ENCODE measurements at regions not wholly inside any gene's neighbourhood (a gene's known extent, or its start where the extent isn't known, plus 50 kb on each side); places are given as distances from the start of the nearest gene placed in this dataset.

DNA sequence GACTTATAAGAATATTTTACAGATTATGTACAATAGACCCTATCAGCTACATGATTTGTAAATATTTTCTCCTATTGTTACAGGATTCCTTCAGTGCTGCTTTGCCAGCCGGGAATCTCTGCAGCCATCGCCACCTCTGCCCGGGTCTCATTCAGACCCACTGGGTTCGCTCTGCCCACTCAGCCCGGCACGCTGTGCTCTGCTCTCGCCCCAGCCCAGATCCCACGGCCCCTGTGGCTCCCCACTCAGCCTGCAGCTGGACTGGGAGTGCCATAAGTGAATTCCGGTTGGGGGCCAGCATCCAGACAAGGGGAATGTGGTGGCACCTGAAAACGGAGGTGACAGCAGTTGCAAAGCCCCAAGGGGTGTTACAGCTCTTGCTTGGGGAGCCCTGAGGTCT is 71.8 kb downstream of the NPAP1 start:
- Histone ChIP-seq H3K9me2 (replicated peaks; ENCODE audit: insufficient read depth) (no peaks in the 10 kb centered on the region), H2AFZ (no peak overlapping the region), H3K27me3 (no peaks in the 10 kb centered on the region), H3K79me2 (no peaks in the 10 kb centered on the region), H3K9me3 (ENCODE audit: low read depth) (no peaks in the 10 kb centered on the region), H3K4me3 (no peak overlapping the region), H3K4me1 (ENCODE audit: insufficient read depth) (no peaks in the 10 kb centered on the region), H4K20me1 (ENCODE audit: insufficient read depth, poor library complexity, severe bottlenecking) (no peaks in the 10 kb centered on the region), H3K27ac (no peak overlapping the region), H3K36me3 (replicated peaks; ENCODE audit: insufficient read depth, low read depth) (no peaks in the 10 kb centered on the region), H3K4me2 (no peak overlapping the region)
- TF ChIP-seq, protein P1, sequence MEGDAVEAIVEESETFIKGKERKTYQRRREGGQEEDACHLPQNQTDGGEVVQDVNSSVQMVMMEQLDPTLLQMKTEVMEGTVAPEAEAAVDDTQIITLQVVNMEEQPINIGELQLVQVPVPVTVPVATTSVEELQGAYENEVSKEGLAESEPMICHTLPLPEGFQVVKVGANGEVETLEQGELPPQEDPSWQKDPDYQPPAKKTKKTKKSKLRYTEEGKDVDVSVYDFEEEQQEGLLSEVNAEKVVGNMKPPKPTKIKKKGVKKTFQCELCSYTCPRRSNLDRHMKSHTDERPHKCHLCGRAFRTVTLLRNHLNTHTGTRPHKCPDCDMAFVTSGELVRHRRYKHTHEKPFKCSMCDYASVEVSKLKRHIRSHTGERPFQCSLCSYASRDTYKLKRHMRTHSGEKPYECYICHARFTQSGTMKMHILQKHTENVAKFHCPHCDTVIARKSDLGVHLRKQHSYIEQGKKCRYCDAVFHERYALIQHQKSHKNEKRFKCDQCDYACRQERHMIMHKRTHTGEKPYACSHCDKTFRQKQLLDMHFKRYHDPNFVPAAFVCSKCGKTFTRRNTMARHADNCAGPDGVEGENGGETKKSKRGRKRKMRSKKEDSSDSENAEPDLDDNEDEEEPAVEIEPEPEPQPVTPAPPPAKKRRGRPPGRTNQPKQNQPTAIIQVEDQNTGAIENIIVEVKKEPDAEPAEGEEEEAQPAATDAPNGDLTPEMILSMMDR (IDR thresholded peaks at IDR 0.05; ENCODE audit: poor library complexity), result no peak
- TF ChIP-seq EZH2 (IDR thresholded peaks at IDR 0.05; ENCODE audit: borderline replicate concordance) (no peak), EZH2phosphoT487 (IDR thresholded peaks at IDR 0.05; ENCODE audit: low read depth, severe bottlenecking, unreplicated experiment) (no peak)
- 80% methylated on average over 10 of the region's 10 CpGs for whole genome bisulfite sequencing (ENCODE audit: low lambda C conversion rate, missing lambda C conversion rate)
- DNase-seq (ENCODE audit: low spot score), result no peak

DNA sequence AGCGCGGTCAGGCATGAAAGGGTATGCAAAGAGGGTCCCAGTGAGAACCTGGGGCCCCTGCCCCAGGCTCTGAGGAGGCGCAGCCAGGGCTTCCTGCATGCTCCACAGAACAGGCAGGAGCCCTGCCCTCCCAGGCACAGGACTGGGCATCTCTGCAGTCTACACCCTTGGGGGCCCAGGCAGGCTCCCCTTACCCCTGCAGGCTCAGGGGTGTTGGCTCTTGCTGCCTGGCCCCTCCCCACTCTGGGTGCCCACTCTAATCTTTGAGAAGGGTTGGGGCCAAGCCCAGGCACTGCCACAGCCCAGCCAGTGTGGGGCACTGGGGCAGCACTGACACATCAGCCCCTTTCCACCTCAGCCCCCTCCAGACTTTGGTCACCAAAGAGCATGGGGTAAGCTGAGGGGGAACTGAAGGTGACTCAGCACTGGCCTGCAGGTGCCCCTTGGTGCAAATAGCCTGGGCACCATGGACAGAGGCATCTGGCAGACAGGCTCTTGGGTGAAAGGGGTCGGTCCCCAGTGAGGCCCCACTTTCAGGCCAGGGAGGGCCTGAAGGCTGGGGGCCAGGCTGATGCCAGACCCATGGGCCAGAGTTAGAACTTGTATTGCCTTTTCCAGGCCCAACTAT is 73.4 kb downstream of the NPAP1 start:
- Histone ChIP-seq H3K4me3 (no peak overlapping the region), H4K20me1 (ENCODE audit: insufficient read depth, poor library complexity, severe bottlenecking) (no peaks in the 10 kb centered on the region), H3K9me2 (replicated peaks; ENCODE audit: insufficient read depth) (no peaks in the 10 kb centered on the region), H3K79me2 (no peaks in the 10 kb centered on the region), H3K36me3 (replicated peaks; ENCODE audit: insufficient read depth, low read depth) (no peaks in the 10 kb centered on the region), H3K4me1 (ENCODE audit: insufficient read depth) (peaks cover 3% of the 10 kb centered on the region), H3K27ac (no peak overlapping the region), H3K27me3 (no peaks in the 10 kb centered on the region), H3K9me3 (ENCODE audit: low read depth) (no peaks in the 10 kb centered on the region), H3K4me2 (no peak overlapping the region), H2AFZ (no peak overlapping the region)
- TF ChIP-seq, protein P1 (IDR thresholded peaks at IDR 0.05; ENCODE audit: poor library complexity), result no peak
- TF ChIP-seq EZH2phosphoT487 (IDR thresholded peaks at IDR 0.05; ENCODE audit: low read depth, severe bottlenecking, unreplicated experiment) (no peak), EZH2 (IDR thresholded peaks at IDR 0.05; ENCODE audit: borderline replicate concordance) (no peak)
- DNase-seq (ENCODE audit: low spot score), result no peak
- 91% methylated on average over 4 of the region's 4 CpGs for WGBS (ENCODE audit: low lambda C conversion rate, missing lambda C conversion rate)

DNA sequence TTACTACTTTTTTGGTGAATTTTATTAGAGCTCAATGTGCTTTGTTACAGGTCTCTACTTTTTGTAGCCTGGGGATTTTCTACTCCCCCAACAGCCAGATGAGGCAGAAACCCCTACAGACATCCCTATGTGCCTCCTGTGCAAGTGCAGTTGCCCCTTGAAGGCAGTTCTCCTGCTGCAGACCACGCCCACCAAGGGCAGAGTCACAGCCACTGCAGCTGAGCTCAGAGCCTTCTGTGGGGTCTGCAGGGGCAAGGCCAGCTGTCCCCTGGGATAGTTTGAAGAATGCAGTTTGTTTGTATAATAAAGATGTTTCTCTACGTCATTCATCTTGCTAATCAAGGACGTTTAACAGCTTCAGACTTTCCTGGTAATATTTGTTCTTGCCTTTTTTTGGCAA is 76.8 kb downstream of the NPAP1 start:
- Histone ChIP-seq H3K27ac (no peak overlapping the region), H3K27me3 (no peaks in the 10 kb centered on the region), H3K4me1 (ENCODE audit: insufficient read depth) (peaks cover 3% of the 10 kb centered on the region), H3K9me3 (ENCODE audit: low read depth) (no peaks in the 10 kb centered on the region), H4K20me1 (ENCODE audit: insufficient read depth, poor library complexity, severe bottlenecking) (no peaks in the 10 kb centered on the region), H3K9me2 (replicated peaks; ENCODE audit: insufficient read depth) (no peaks in the 10 kb centered on the region), H2AFZ (no peak overlapping the region), H3K4me2 (no peak overlapping the region), H3K4me3 (no peak overlapping the region), H3K36me3 (replicated peaks; ENCODE audit: insufficient read depth, low read depth) (no peaks in the 10 kb centered on the region), H3K79me2 (no peaks in the 10 kb centered on the region)
- 52% methylated on average over 3 of the region's 3 CpGs for WGBS (ENCODE audit: low lambda C conversion rate, missing lambda C conversion rate)
- DNase-seq (ENCODE audit: low spot score), result no peak
- TF ChIP-seq, protein P1 (IDR thresholded peaks at IDR 0.05; ENCODE audit: poor library complexity), result no peak

DNA sequence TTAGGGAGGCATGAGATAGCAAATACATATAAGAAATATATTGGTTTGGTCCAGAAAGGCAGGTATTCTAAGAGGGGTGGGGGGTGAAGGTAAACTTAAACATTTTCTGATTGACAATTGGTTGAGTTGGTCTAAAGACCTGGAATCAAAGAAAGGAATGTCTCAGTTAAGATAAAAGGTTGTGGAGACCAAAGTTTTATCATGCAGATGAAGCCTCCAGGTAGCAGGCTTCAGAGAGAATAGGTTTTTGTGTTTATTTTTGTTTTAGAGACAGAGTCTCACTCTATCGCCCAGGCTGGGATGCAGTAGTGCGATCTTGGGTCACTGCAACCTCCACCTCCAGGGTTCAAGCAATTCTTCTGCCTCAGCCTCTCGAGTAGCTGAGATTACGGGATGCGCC is 80.5 kb downstream of the NPAP1 start:
- TF ChIP-seq, protein P1 (IDR thresholded peaks at IDR 0.05; ENCODE audit: poor library complexity), result no peak
- TF ChIP-seq EZH2 (IDR thresholded peaks at IDR 0.05; ENCODE audit: borderline replicate concordance) (no peak), EZH2phosphoT487 (IDR thresholded peaks at IDR 0.05; ENCODE audit: low read depth, severe bottlenecking, unreplicated experiment) (no peak)
- Histone ChIP-seq H3K9me2 (replicated peaks; ENCODE audit: insufficient read depth) (no peaks in the 10 kb centered on the region), H3K4me1 (ENCODE audit: insufficient read depth) (peaks cover 3% of the 10 kb centered on the region)

More for the DNA sequence above, 80.5 kb downstream of the NPAP1 start:
- H3K27me3 ChIP-seq, result no peaks in the 10 kb centered on the region
- no peaks in the 10 kb centered on the region for H3K36me3 ChIP-seq (replicated peaks; ENCODE audit: insufficient read depth, low read depth)
- WGBS (ENCODE audit: low lambda C conversion rate, missing lambda C conversion rate), result 83% methylated on average over 5 of the region's 5 CpGs
- no peak overlapping the region for H3K4me2 ChIP-seq
- H2AFZ ChIP-seq, result no peak overlapping the region
- DNase-seq (ENCODE audit: low spot score), result no peak
- H3K4me3 ChIP-seq, result no peak overlapping the region
- H3K27ac ChIP-seq, result no peak overlapping the region
- H3K79me2 ChIP-seq, result no peaks in the 10 kb centered on the region
- no peaks in the 10 kb centered on the region for H3K9me3 ChIP-seq (ENCODE audit: low read depth)
- H4K20me1 ChIP-seq (ENCODE audit: insufficient read depth, poor library complexity, severe bottlenecking), result no peaks in the 10 kb centered on the region
